ENCODE measurements at regions not wholly inside any gene's neighbourhood (a gene's known extent, or its start where the extent isn't known, plus 50 kb on each side); places are given as distances from the start of the nearest gene placed in this dataset.

DNA sequence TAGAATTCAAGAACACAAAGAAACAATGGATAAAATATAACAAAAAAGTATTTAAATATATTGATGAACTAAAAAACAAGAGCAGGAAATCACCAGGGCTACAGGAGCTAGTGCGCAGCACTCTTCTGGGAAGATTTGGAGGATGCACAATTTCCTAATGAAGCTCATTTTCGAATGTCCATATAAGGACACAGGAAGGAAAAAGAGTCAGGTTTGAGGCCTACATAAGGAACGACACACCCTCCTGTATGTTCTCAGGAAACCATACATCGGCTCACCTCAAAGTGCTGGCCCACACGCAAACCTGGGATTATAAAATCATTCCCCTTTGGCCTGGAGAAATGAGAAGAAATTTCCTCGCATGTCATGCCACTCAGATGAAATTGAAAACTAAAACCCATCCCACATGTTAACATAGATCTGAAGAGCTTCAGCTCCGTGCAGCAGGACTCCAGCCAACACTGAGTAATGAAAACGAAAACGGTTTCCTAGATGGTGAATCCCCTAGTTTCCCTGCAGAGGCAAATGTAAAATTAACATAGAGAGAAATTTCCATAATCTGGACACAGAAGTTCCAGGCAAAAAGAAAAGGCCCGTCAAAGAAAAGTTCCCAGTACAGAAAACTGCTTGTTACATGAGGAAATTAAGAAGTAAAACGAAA, 825.8 kb downstream of the SOCS6 start:
- DNase-seq (ENCODE audit: extremely low spot score, unreplicated experiment) = no peak
- H3K4me1 Mint-ChIP-seq (ENCODE audit: unreplicated experiment) = no peaks in the 10 kb centered on the region
- no peaks in the 10 kb centered on the region for H3K27me3 Mint-ChIP-seq
- TF ChIP-seq, protein P1, sequence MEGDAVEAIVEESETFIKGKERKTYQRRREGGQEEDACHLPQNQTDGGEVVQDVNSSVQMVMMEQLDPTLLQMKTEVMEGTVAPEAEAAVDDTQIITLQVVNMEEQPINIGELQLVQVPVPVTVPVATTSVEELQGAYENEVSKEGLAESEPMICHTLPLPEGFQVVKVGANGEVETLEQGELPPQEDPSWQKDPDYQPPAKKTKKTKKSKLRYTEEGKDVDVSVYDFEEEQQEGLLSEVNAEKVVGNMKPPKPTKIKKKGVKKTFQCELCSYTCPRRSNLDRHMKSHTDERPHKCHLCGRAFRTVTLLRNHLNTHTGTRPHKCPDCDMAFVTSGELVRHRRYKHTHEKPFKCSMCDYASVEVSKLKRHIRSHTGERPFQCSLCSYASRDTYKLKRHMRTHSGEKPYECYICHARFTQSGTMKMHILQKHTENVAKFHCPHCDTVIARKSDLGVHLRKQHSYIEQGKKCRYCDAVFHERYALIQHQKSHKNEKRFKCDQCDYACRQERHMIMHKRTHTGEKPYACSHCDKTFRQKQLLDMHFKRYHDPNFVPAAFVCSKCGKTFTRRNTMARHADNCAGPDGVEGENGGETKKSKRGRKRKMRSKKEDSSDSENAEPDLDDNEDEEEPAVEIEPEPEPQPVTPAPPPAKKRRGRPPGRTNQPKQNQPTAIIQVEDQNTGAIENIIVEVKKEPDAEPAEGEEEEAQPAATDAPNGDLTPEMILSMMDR (conservative IDR thresholded peaks at IDR 0.05) = no peak
- no peak overlapping the region for H3K4me3 Mint-ChIP-seq
- H3K27ac Mint-ChIP-seq = no peak overlapping the region
- H3K36me3 Mint-ChIP-seq = no peaks in the 10 kb centered on the region
- no peaks in the 10 kb centered on the region for H3K9me3 Mint-ChIP-seq

DNA sequence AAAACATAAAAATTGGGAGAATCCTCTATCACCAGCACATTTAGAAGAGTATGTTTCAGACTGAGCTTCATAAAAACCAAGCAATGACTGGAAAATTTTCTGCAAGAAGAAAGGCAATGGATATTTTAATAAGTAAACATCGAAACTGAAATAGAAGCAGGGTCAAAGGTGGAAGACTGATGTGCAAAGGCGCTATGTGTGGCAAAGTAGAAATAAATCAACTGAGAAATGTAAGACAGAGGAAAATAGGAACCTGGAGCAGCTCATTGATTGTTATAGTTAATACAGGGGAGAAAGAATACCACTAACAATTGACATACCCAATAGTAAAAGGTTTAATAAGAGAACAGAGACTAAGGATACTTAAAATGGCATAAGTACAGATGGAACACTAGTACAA, 818.4 kb downstream of the SOCS6 start:
- DNase-seq (ENCODE audit: extremely low spot score, unreplicated experiment) = no peak
- Mint-ChIP-seq H3K4me3 (no peak overlapping the region), H3K27me3 (no peaks in the 10 kb centered on the region), H3K9me3 (no peaks in the 10 kb centered on the region), H3K36me3 (no peaks in the 10 kb centered on the region), H3K27ac (no peak overlapping the region), H3K4me1 (ENCODE audit: unreplicated experiment) (no peaks in the 10 kb centered on the region)
- TF ChIP-seq, protein P1 (conservative IDR thresholded peaks at IDR 0.05) = no peak

DNA sequence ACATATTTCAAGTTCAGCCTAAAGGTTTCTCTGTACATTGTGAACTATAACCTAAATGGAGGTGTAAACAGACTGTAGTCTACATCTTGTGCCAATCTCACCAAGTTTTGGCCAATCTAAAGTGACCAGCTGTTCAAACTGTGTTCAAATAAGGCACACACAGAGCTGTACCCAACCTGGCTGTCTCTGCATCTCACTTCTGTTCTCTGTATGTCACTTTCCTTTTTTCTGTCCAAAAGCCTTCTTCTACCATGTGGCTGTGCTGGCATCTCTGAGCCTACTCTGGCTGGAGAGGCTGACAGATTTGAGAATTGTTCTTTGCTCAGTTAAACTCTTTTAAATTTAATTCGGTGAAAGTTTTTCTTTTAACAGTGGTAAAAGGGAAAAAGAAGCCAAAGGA, 817.9 kb downstream of the SOCS6 start:
- no peaks in the 10 kb centered on the region for H3K36me3 Mint-ChIP-seq
- H3K4me1 Mint-ChIP-seq (ENCODE audit: unreplicated experiment) = no peaks in the 10 kb centered on the region
- no peaks in the 10 kb centered on the region for H3K9me3 Mint-ChIP-seq
- no peak overlapping the region for H3K4me3 Mint-ChIP-seq
- no peak for DNase-seq (ENCODE audit: extremely low spot score, unreplicated experiment)
- H3K27me3 Mint-ChIP-seq = no peaks in the 10 kb centered on the region
- TF ChIP-seq, protein P1 (conservative IDR thresholded peaks at IDR 0.05) = no peak
- no peak overlapping the region for H3K27ac Mint-ChIP-seq

DNA sequence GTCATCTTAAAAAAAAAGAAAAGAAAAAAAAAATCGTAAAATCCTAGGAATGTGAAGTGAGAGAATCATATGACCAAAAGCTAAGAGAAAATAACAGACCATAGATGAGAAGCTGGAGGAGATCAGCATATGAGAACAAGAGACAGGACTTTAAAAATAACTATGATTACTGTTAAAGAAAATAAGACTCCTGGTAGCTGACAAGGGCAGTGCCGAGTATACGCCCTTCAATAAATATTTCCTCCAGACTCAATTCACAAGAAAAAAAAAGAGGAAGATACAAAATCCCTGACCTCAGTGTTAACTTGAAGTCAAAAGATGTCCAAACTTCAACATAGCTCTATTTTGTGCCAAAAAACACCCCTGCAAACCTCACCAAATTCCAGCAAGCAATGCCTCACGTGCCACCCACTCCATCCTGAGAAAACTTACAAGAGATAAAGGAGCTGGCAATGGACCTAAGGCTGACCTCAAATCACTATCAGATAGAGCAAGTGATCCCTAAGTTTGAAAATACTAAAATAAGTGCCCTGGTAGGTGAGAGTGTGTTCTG, 817.2 kb downstream of the SOCS6 start:
- Mint-ChIP-seq H3K4me1 (ENCODE audit: unreplicated experiment) (no peaks in the 10 kb centered on the region), H3K4me3 (no peak overlapping the region), H3K27ac (no peak overlapping the region), H3K36me3 (no peaks in the 10 kb centered on the region), H3K27me3 (no peaks in the 10 kb centered on the region), H3K9me3 (no peaks in the 10 kb centered on the region)
- TF ChIP-seq, protein P1 (conservative IDR thresholded peaks at IDR 0.05) = no peak
- DNase-seq (ENCODE audit: extremely low spot score, unreplicated experiment) = no peak

DNA sequence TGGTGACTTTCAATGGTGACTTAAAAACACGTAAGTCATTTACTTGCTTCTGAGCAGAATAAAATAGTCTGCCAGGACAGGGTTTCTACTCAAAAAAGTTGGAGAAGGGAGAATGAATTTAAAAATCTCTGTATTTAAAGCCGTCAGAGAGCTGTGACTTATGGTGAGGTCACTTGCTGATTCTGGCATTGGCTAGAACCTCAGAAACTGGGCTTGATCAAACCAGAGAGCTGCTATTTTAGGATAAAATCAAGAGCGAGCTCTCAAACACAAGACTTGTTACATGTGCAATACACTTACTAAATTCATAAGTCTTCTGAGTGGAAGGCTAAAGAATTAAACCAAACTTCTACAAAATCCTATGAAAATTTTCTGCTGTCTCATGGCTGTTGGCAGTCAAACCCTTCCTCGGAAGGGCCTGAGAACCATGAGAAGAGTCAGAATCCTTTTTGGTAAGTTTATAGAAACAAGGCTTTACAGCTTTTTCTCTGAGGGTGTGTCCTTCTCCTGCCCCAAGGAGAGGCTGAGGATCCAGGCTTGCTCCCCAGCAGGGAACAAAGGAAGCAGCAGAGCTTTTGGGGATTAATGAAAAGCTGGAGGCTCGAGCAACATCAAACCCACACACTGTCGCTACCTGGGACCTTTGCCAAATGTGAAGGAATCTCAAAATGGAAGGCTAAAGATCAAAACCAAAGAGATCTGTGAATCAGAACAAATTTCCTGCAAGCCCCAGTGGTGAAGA, 816.4 kb downstream of the SOCS6 start:
- H3K36me3 Mint-ChIP-seq = no peaks in the 10 kb centered on the region
- TF ChIP-seq, protein P1 (conservative IDR thresholded peaks at IDR 0.05) = no peak
- no peak for DNase-seq (ENCODE audit: extremely low spot score, unreplicated experiment)
- H3K4me1 Mint-ChIP-seq (ENCODE audit: unreplicated experiment) = no peaks in the 10 kb centered on the region
- no peak overlapping the region for H3K4me3 Mint-ChIP-seq
- no peak overlapping the region for H3K27ac Mint-ChIP-seq
- no peaks in the 10 kb centered on the region for H3K9me3 Mint-ChIP-seq
- no peaks in the 10 kb centered on the region for H3K27me3 Mint-ChIP-seq

Measured in type B pancreatic cell (in vitro differentiated cells).